AG04450 (cell line): ENCODE measurements at regions not wholly inside any gene's neighbourhood (a gene's known extent, or its start where the extent isn't known, plus 50 kb on each side); places are given as distances from the start of the nearest gene placed in this dataset.

Source experiments
- CTCF ChIA-PET: fragments of 300-600, 350-600 bp; formaldehyde crosslinking; extraction: SDS; loops from one replicate; lab custom pipeline; 2022; ENCODE audit warnings: antibody characterized with exemption, inconsistent platforms; lab: Charles Lee
- POLR2A ChIA-PET: fragments of 350-600 bp; formaldehyde crosslinking; extraction: SDS; loops from one replicate; lab custom pipeline; 2021; ENCODE audit warnings: antibody characterized with exemption, inconsistent platforms; lab: Yijun Ruan, JAX
- DNase-seq: peaks from one replicate; pipeline ENCODE4 v3.0.0-alpha.2; 2011; ENCODE audit warnings: low read depth, low spot score
- H3K27ac ChIP-seq: one replicate; pipeline ENCODE4 v1.5.1; 2012; ENCODE audit warnings: low read depth, low read length, control low read depth
- H3K27me3 ChIP-seq: one replicate; pipeline ENCODE4 v1.6.0; 2012; ENCODE audit warnings: low read length; ENCODE audit not compliant: control insufficient read depth, insufficient read depth
- H3K4me3 ChIP-seq: 2 replicates; pipeline ENCODE4 v1.5.1; 2011; ENCODE audit warnings: mild to moderate bottlenecking, low read depth, low read length, control low read depth
- H3K9me3 ChIP-seq: 2 replicates; pipeline ENCODE4 v1.5.1; 2012; ENCODE audit warnings: low read length; ENCODE audit not compliant: control insufficient read depth, insufficient read depth
- TF ChIP-seq, protein P1 (sequence below): IDR thresholded peaks from 2 replicates; pipeline ENCODE4 v1.5.1; 2011; ENCODE audit warnings: low read depth, low read length, control low read depth, inconsistent platforms

DNA sequence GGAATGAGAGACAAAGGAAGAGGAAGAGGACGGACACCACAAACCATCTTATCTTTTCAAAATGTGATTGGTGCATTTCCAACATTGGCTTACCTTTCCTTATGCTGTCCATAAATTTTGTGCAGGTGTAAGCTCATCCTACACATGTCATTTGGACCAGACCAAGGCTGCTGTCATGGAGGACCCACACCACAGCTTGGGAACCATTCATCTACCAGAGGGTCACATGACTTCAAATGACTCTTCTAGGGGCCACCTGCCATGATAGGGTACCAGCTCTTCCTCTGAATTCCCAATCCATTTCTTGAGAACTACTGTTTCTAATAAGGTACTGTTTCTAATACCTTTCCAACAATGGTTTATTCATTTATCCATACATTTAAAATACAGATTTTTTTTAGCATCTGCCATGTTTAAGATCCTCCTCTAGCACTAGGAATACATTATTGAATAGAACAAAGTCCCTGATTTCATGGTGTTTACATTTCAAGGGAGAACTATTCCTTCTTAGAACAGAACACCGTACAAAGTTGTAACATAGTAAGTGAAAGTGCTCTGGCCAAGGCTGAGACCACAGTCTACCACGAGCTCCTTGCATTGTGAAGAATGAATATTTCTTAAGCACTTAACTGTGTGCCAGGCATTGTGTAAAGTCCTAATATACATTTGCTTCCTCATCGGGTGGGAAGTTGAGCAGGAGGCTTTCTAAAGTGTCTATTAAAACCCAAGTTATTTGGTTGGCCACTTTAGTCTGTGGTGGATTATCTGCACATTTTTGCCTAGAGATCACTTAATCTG, 246.1 kb upstream of the FN1 start:
- POLR2A ChIA-PET, result interaction anchor here (0.6 to 0.8 kb wide), 4 partner anchors 12 to 113 kb away, joined by 3 read pairs; no protein-coding TSS in a partner anchor
- no peak overlapping the region for H3K4me3 ChIP-seq
- H3K27ac ChIP-seq, result peak overlapping the region; percentile 3
- CTCF ChIA-PET, result interaction anchor here (0.8 kb wide), 1 partner anchor 11 kb away, joined by 3 read pairs; no protein-coding TSS in a partner anchor
- no peak for DNase-seq
- H3K9me3 ChIP-seq, result no peaks in the 10 kb centered on the region
- H3K27me3 ChIP-seq, result no peaks in the 10 kb centered on the region
- TF ChIP-seq, protein P1, sequence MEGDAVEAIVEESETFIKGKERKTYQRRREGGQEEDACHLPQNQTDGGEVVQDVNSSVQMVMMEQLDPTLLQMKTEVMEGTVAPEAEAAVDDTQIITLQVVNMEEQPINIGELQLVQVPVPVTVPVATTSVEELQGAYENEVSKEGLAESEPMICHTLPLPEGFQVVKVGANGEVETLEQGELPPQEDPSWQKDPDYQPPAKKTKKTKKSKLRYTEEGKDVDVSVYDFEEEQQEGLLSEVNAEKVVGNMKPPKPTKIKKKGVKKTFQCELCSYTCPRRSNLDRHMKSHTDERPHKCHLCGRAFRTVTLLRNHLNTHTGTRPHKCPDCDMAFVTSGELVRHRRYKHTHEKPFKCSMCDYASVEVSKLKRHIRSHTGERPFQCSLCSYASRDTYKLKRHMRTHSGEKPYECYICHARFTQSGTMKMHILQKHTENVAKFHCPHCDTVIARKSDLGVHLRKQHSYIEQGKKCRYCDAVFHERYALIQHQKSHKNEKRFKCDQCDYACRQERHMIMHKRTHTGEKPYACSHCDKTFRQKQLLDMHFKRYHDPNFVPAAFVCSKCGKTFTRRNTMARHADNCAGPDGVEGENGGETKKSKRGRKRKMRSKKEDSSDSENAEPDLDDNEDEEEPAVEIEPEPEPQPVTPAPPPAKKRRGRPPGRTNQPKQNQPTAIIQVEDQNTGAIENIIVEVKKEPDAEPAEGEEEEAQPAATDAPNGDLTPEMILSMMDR, result no peak

- TF ChIP-seq, protein P1, result no peak
- CTCF ChIA-PET, result interaction anchor here (0.8 kb wide), 1 partner anchor 10 kb away, joined by 3 read pairs; no protein-coding TSS in a partner anchor
- H3K27me3 ChIP-seq, result no peaks in the 10 kb centered on the region
- H3K27ac ChIP-seq, result peak overlapping the region; percentile 77
- DNase-seq, result no peak
- no peak overlapping the region for H3K4me3 ChIP-seq
- H3K9me3 ChIP-seq, result no peaks in the 10 kb centered on the region
- POLR2A ChIA-PET, result interaction anchor here (0.6 to 0.8 kb wide), 4 partner anchors 13 to 279 kb away, joined by 3 to 8 read pairs (median 3); no protein-coding TSS in a partner anchor
These were observed 245.0 kb upstream of the FN1 start for GRCh38 chr2:215680605-215681598.

DNA sequence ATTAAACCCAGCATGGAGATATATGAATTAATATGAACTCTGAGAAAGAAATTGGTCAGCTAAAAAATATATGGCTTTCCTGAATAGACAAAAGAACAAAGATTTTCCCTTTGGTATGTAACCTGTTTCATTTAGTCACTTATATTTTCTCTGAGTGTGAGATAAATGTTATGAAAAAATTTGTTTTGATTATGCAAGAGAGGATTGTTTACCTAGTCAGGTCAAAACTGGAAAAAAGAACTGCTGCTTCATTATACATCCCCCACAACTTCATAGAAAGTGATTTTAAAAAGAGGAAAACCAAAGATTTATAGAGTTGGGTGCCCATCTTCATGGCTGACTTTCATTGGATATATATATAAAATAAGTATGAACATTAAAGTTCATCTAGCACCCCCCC, 242.2 kb upstream of the FN1 start:
- H3K4me3 ChIP-seq, result no peak overlapping the region
- CTCF ChIA-PET, result no interaction called here
- TF ChIP-seq, protein P1, result no peak
- DNase-seq, result no peak
- POLR2A ChIA-PET, result interaction anchor here (0.7 kb wide), 1 partner anchor 15 kb away, joined by 7 read pairs; no protein-coding TSS in a partner anchor
- no peaks in the 10 kb centered on the region for H3K9me3 ChIP-seq
- H3K27me3 ChIP-seq, result no peaks in the 10 kb centered on the region
- H3K27ac ChIP-seq, result no peak overlapping the region

DNA sequence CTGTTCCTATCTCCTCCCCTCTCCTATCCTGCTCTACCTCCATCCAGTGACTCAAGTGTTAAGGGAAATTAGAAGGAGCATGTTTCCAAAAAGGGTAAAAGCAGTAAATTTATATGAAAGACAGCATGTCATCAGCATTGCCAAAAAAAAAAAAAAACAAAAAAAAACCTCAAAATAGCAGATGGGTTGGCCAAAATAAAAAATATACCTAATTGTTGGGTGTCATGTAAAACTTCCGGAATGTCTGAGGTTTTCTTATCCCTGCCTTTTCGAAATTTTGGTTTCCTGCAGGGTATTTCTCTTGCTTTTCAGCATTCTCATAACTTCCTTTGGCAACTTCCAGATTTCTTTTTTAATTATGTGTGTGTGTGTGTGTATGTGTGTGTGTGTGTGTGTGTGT, 241.6 kb upstream of the FN1 start:
- DNase-seq, result no peak
- POLR2A ChIA-PET, result interaction anchor here (0.7 kb wide), 1 partner anchor 16 kb away, joined by 7 read pairs; no protein-coding TSS in a partner anchor
- Histone ChIP-seq H3K4me3 (no peak overlapping the region), H3K27me3 (no peaks in the 10 kb centered on the region), H3K27ac (no peak overlapping the region), H3K9me3 (no peaks in the 10 kb centered on the region)
- CTCF ChIA-PET, result no interaction called here
- TF ChIP-seq, protein P1, result no peak
